Ramos (cell line): ENCODE measurements at regions not wholly inside any gene's neighbourhood (a gene's known extent, or its start where the extent isn't known, plus 50 kb on each side); places are given as distances from the start of the nearest gene placed in this dataset.
"Not testable (repeated sequence)": the region's sequence is repeated elsewhere in the genome, so short reads cannot be mapped to it uniquely, and the experiment has no call there.

Source experiments
- in situ Hi-C: fragments of 300-500 bp; cut with MboI; formaldehyde crosslinking; loops from one replicate; pipeline ENCODE4 v1.14.3; 2022; ENCODE audit warnings: low sequenced_read_pairs; ENCODE audit not compliant: unreplicated experiment

GRCh38 chr5:105331558-105331957 is 1769.0 kb upstream of the NUDT12 start:
- in situ Hi-C loops: no loop called here

- in situ Hi-C loops: no loop called here
Measured at GRCh38 chr5:105330185-105330584, 1767.6 kb upstream of the NUDT12 start.

- in situ Hi-C loops: no loop called here
Measured at GRCh38 chr5:105304859-105305258, 1742.3 kb upstream of the NUDT12 start.

- in situ Hi-C loops: no loop called here
Measured at GRCh38 chr5:105288946-105289345, 1726.4 kb upstream of the NUDT12 start.

GRCh38 chr5:105283134-105283533 is 1720.5 kb upstream of the NUDT12 start:
- in situ Hi-C loops: no loop called here

GRCh38 chr5:105274079-105274478 is 1711.5 kb upstream of the NUDT12 start:
- in situ Hi-C loops: no loop called here

DNA sequence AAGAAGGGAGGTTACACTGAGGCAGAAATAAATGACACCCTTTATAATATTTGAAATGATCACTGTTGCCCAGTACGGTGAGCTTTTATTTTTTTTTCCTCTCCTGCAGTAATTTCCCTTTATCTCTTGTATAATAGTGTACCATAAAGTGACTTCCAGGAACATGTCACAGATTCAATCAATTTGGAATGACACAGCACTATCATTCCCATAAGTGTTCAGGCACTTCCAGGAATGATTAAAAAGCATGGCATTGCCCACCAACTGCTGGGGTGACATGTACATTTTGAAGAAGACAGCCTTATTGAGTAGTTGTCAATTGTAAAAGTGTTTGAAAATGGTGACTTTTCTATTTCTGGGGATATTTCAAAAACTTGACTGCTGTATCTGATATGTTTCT is 1700.9 kb upstream of the NUDT12 start:
- in situ Hi-C loops: no loop called here

DNA sequence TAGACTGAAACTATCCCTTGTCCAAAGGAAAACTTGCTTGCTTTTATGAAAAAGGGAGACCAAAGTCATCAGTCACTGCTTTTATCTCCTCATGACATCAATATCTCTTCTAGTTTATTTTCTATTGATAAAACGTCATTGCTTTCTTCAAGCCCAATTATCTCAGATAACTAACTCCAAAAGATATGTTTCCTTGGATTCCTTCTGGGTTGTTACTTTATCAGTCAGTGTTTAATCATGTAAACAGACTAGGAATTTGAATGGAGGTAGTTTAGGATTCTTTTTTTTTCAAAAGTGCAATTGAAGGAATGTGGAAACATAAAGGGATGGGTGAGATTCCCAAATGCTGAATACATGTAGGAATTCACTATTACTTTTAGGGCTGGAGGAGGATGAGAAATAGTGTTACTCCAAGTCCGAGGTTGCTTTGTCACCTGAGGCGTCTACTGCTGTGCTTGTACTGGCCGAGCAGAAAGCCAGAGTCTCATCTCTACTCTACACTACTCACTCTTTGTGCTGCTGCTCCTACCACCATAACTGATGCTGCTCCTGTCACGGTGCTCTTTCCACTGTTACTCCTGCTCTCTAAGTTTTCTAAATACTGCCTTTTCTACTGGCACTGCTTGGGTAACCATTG is 1697.1 kb upstream of the NUDT12 start:
- in situ Hi-C loops: no loop called here

DNA sequence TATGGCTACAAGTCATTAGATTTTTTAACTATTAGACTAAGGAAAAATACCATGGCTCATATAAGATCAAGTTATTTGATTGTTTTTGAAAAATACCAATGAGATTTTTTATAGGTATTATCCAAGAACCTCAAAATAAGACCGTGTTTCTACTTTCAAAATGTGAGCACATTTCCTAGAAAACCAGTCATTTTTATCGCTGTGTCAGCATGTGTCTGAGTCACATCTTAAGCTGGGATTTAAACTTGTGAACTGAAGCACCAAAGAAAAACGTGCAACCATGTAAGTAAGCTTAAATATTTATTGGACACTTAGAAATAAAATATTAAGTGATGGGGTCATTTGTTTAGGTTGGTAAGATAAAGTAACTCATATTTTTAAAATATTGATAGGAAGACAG is 1676.0 kb upstream of the NUDT12 start:
- in situ Hi-C loops: no loop called here

DNA sequence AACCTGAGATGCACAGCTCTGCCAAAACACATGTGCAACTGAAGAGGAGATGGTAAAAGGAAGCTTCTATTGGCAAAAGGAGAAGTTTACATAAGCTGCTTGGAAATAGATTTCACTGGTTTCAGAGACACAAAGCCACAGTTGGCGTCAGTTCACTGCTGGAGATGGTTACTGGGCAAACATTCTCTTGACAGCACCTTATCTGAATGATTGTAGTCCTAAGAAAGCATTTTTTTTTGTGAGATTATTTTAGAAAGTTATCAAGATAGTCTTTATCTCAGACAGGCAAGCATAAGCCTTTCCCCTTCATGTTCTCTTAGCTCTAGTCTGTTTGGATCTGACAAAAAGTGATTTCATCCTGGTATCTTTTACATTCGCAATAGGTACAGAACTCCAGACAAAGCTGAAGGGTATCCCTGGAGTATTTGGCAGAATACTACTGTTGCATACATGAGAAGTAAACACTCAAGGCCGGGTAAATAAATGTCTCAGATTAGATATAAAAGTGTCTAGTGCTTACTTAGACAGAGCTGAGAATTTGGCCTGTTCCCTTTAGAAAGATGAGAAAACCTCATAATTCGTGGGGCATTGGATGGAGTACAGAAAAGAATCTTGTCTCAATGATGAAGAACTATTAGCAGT is 1668.0 kb upstream of the NUDT12 start:
- in situ Hi-C loops: no loop called here

DNA sequence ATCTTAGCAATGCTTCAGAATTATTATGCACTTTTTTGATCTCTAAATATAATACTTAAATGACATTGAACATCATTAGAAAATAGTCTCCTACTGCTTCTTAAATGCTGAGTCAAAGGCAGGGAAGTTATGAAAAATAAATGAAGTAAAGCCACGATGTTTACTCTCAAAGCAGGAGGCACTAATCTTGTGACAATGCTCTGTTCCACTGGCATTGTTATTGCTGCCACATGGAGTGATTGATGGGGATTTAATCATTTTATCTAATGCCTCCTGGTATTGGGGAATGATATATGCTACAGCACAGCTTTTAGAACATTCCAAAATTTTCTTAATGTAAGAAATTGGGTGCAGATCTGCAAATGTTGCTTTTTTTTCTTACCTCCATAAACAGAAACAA is 1655.4 kb upstream of the NUDT12 start:
- in situ Hi-C loops: no loop called here

- in situ Hi-C loops: no loop called here
Measured at GRCh38 chr5:105213078-105213477, 1650.5 kb upstream of the NUDT12 start.

GRCh38 chr5:105207066-105207465 is 1644.5 kb upstream of the NUDT12 start:
- in situ Hi-C loops: no loop called here

- in situ Hi-C loops: no loop called here
Measured at GRCh38 chr5:105197531-105197930, 1634.9 kb upstream of the NUDT12 start.

GRCh38 chr5:105195765-105196164 is 1633.2 kb upstream of the NUDT12 start:
- in situ Hi-C loops: no loop called here

DNA sequence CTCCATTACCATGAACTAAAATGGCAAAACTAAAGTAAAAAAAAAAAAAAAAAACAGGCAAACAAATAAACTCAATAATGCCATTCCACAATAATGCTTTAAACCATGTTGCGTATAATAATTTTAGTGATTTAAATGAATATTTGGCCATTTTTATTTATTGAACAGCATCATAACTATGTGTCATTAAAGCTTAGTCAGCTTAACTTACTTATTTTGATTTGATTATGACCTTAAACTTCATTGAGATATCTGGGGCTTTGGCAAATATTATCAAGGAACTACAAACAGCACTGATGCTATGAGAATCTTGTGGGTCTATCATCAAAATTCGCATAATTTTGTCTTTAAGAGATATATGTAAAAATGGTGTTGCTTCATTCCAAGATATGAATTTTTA is 1610.3 kb upstream of the NUDT12 start:
- in situ Hi-C loops: no loop called here

DNA sequence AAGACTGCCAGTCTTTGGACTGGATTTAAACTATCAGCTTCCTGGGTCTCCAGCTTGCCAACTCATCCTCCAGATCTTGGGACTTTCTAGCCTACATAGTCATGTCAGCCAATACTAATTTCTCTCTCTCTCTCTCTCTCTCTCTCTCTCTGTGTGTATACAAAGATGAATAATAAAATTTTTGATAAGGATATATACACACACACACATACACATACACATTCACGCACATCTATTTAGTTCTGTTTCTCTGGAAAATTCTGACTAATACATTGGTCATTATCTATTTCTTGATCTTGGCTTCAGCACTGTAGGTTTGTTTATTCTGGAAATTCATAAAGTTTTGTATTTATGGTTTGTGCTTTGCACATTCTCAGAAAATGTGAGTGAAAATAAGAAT is 1606.2 kb upstream of the NUDT12 start:
- in situ Hi-C loops: no loop called here

GRCh38 chr5:105167092-105167491 is 1604.5 kb upstream of the NUDT12 start:
- in situ Hi-C loops: no loop called here

- in situ Hi-C loops: no loop called here
Measured at GRCh38 chr5:105163547-105163946, 1601.0 kb upstream of the NUDT12 start.

DNA sequence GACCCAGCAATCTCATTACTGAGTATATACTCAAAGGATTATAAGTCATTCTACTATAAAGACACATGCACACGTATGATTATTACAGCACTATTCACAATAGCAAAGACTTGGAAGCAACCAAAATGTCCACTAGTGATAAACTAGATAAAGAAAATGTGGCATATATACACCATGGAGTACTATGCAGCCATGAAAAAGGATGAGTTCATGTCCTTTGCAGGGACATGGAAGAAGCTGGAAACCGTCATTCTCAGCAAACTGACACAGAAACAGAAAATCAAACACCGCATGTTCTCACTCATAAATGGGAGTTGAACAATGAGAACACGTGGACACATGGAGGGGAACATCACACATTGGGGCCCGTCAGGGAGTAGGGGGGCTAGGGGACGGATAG is 1600.0 kb upstream of the NUDT12 start:
- in situ Hi-C loops: not testable (repeated sequence)

GRCh38 chr5:105158526-105158925 is 1595.9 kb upstream of the NUDT12 start:
- in situ Hi-C loops: no loop called here

DNA sequence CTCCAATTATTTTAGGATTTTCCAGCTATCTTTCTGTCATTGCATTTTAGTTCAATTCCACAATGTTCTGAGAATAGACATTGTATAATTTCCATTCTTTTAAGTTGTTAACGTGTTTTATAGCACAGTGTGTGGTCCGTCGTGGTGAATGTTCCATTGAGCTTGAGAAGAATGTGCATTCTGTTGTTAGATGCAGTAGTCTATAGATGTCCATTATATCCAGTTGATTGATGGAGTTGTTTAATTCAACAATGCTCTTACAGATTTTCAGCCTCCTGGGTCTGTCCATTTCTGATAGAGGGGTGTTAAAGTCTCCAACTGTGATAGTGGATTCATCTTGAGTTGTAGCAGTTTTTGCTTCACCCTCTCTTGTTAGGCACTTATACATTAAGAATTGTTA is 1587.7 kb upstream of the NUDT12 start:
- in situ Hi-C loops: no loop called here
